Liver (tissue), 8 donors: ENCODE measurements at regions not wholly inside any gene's neighbourhood (a gene's known extent, or its start where the extent isn't known, plus 50 kb on each side); places are given as distances from the start of the nearest gene placed in this dataset.
"Not testable (repeated sequence)": the region's sequence is repeated elsewhere in the genome, so short reads cannot be mapped to it uniquely, and the experiment has no call there.

Experiments
- DNase-seq: peaks from one replicate; pipeline ENCODE4 v3.0.0-alpha.2; 2017; ENCODE audit warnings: low spot score
- H3K27ac ChIP-seq, 2 donors: one replicate each; pipeline ENCODE4 v1.7.0; 2013; ENCODE audit warnings: inconsistent platforms in 2 of 2, low read length in 2 of 2, control low read depth in 1 of 2, low read depth in 1 of 2, mild to moderate bottlenecking in 1 of 2
- H3K27me3 ChIP-seq, 4 donors: one replicate each; pipeline versions ENCODE4 v1.6.1 to v1.7.0; 2013; ENCODE audit warnings: low read length in 3 of 4, inconsistent platforms in 1 of 4, mild to moderate bottlenecking in 1 of 4, moderate library complexity in 1 of 4; ENCODE audit not compliant: control insufficient read depth in 4 of 4, insufficient read depth in 4 of 4
- H3K36me3 ChIP-seq, 4 donors: one replicate each; pipeline versions ENCODE4 v1.6.1 to v1.7.0; 2013; ENCODE audit warnings: low read length in 3 of 4, mild to moderate bottlenecking in 3 of 4, low read depth in 1 of 4, moderate library complexity in 1 of 4; ENCODE audit not compliant: control insufficient read depth in 4 of 4, insufficient read depth in 3 of 4
- H3K4me1 ChIP-seq, 4 donors: one replicate each; pipeline versions ENCODE4 v1.6.1 to v1.7.0; 2013; ENCODE audit warnings: low read length in 3 of 4, mild to moderate bottlenecking in 3 of 4, moderate library complexity in 1 of 4; ENCODE audit not compliant: control insufficient read depth in 4 of 4, insufficient read depth in 4 of 4
- H3K4me3 ChIP-seq, 3 donors: one replicate each; pipeline versions ENCODE4 v1.6.1 to v1.7.0; 2013; ENCODE audit warnings: low read length in 3 of 3, control low read depth in 1 of 3, low read depth in 1 of 3, mild to moderate bottlenecking in 1 of 3
- H3K9ac ChIP-seq, 2 donors: one replicate each; pipeline ENCODE4 v1.7.0; 2013; ENCODE audit warnings: low read length in 2 of 2, mild to moderate bottlenecking in 2 of 2, moderate library complexity in 2 of 2, control low read depth in 1 of 2, low read depth in 1 of 2
- H3K9me3 ChIP-seq, 4 donors: one replicate each; pipeline versions ENCODE4 v1.6.1 to v1.7.0; 2013; ENCODE audit warnings: low read length in 3 of 4; ENCODE audit not compliant: control insufficient read depth in 4 of 4
- FOXA1 ChIP-seq: IDR thresholded peaks from 2 replicates; pipeline ENCODE4 v1.6.1; 2016; ENCODE audit warnings: antibody characterized with exemption
- FOXA2 ChIP-seq: IDR thresholded peaks from 2 replicates; pipeline ENCODE4 v1.6.1; 2016; ENCODE audit warnings: antibody characterized with exemption
- GABPA ChIP-seq, 2 donors: IDR thresholded peaks in 1 of 2; conservative IDR thresholded peaks in 1 of 2; 2 replicates each; pipeline ENCODE4 v1.6.1; 2016; ENCODE audit warnings: antibody characterized with exemption in 2 of 2, mild to moderate bottlenecking in 1 of 2, moderate library complexity in 1 of 2
- HNF4A ChIP-seq, 2 donors: conservative IDR thresholded peaks; 2 replicates each; pipeline ENCODE4 v1.6.1; 2016; ENCODE audit warnings: antibody characterized with exemption in 2 of 2, mild to moderate bottlenecking in 2 of 2
- HNF4G ChIP-seq: IDR thresholded peaks from 2 replicates; pipeline ENCODE4 v1.6.1; 2016; ENCODE audit warnings: antibody characterized with exemption
- JUND ChIP-seq, 2 donors: IDR thresholded peaks; 2 replicates each; pipeline ENCODE4 v1.6.1; 2016; ENCODE audit warnings: antibody characterized with exemption in 2 of 2
- NR2F2 ChIP-seq: IDR thresholded peaks from 2 replicates; pipeline ENCODE4 v1.6.1; 2016; ENCODE audit warnings: antibody characterized with exemption
- RAD21 ChIP-seq, 2 donors: IDR thresholded peaks; 2 replicates each; pipeline ENCODE4 v1.6.1; 2016; ENCODE audit warnings: antibody characterized with exemption in 2 of 2, mild to moderate bottlenecking in 2 of 2
- RXRA ChIP-seq, 2 donors: IDR thresholded peaks; 2 replicates each; pipeline ENCODE4 v1.6.1; 2017 to 2018; ENCODE audit warnings: antibody characterized with exemption in 2 of 2, mild to moderate bottlenecking in 1 of 2
- SP1 ChIP-seq: IDR thresholded peaks from 2 replicates; pipeline ENCODE4 v1.6.1; 2018; ENCODE audit warnings: antibody characterized with exemption, mild to moderate bottlenecking
- TAF1 ChIP-seq: conservative IDR thresholded peaks from 2 replicates; pipeline ENCODE4 v1.6.1; 2016; ENCODE audit warnings: antibody characterized with exemption, mild to moderate bottlenecking
- YY1 ChIP-seq: IDR thresholded peaks from 2 replicates; pipeline ENCODE4 v1.6.1; 2016; ENCODE audit warnings: antibody characterized with exemption, mild to moderate bottlenecking
- WGBS: extraction: QIAGEN DNeasy Blood & Tissue Kit; methylation state at CpG from one replicate; pipeline ENCODE4 v1.1.7; 2013; 5-methylcytosine and 5-hydroxymethylcytosine counted together
- TF ChIP-seq, protein P1 (sequence below): IDR thresholded peaks from 2 replicates; pipeline ENCODE4 v1.6.1; 2016; ENCODE audit warnings: antibody characterized with exemption, mild to moderate bottlenecking
- TF ChIP-seq, protein P2 (sequence below): fragments of 150-350 bp; IDR thresholded peaks from 2 replicates; pipeline ENCODE4 v1.5.1; 2017; ENCODE audit warnings: improper control_type of control experiment, low read depth, low read length; ENCODE audit not compliant: missing input control
- TF ChIP-seq, protein P3 (sequence below): IDR thresholded peaks from 2 replicates; pipeline ENCODE4 v1.6.1; 2016; ENCODE audit warnings: antibody characterized with exemption
- TF ChIP-seq, protein P4 (sequence below): IDR thresholded peaks from 2 replicates; pipeline ENCODE4 v1.6.1; 2016; ENCODE audit warnings: antibody characterized with exemption
- TF ChIP-seq, protein P5 (sequence below): IDR thresholded peaks from 2 replicates; pipeline ENCODE4 v1.6.1; 2016; ENCODE audit warnings: antibody characterized with exemption
- donor health status: healthy.
- donor health status: healthy.
- donor health status: healthy.
- donor health status: healthy.
- donor health status: healthy.

DNA sequence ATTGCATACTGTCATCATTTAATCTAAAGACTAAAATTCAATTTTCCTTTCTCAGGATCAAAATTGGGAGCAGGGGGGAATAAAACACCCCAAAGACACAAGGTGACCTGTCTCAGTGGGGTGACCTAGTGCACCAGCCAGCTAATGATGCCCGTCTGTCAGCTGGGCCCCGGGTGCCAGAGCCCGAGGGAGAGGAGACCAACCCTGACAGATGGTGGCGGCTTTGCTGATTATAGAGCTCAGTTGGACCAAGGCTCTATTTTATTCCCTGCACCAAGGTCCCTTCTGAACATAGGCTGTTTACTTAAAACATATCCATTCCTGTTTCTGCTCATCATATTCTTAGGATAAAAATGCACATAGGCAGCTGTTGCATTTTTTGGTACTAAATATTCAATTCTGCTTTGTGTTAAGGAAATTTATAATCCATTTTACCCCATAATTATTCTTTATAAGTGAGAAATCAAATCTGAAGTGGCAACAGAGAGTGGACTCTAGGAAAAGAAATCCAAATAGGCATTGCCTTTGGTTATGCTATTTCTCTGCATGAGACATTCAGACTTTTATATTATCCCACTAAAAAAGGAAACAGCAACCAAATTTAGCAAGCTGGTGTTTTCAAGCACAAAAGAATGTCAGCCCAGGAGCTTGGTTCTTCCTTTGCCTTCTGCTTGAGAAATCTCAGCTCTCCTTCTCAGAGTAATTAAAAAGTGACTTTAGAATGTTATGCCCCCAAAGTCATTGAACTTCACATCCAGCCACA is 96.8 kb upstream of the IFNG-AS1 start:
- no peak overlapping the region for H3K4me3 ChIP-seq
- H3K9ac ChIP-seq = no peak overlapping the region
- no peak for DNase-seq
- no peaks in the 10 kb centered on the region for H3K27me3 ChIP-seq
- TF ChIP-seq RXRA (IDR thresholded peaks at IDR 0.05) = peak; percentile 48 to 50
- TF ChIP-seq, protein P1, sequence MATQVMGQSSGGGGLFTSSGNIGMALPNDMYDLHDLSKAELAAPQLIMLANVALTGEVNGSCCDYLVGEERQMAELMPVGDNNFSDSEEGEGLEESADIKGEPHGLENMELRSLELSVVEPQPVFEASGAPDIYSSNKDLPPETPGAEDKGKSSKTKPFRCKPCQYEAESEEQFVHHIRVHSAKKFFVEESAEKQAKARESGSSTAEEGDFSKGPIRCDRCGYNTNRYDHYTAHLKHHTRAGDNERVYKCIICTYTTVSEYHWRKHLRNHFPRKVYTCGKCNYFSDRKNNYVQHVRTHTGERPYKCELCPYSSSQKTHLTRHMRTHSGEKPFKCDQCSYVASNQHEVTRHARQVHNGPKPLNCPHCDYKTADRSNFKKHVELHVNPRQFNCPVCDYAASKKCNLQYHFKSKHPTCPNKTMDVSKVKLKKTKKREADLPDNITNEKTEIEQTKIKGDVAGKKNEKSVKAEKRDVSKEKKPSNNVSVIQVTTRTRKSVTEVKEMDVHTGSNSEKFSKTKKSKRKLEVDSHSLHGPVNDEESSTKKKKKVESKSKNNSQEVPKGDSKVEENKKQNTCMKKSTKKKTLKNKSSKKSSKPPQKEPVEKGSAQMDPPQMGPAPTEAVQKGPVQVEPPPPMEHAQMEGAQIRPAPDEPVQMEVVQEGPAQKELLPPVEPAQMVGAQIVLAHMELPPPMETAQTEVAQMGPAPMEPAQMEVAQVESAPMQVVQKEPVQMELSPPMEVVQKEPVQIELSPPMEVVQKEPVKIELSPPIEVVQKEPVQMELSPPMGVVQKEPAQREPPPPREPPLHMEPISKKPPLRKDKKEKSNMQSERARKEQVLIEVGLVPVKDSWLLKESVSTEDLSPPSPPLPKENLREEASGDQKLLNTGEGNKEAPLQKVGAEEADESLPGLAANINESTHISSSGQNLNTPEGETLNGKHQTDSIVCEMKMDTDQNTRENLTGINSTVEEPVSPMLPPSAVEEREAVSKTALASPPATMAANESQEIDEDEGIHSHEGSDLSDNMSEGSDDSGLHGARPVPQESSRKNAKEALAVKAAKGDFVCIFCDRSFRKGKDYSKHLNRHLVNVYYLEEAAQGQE = no peak
- WGBS = 74% methylated on average over 4 of the region's 4 CpGs
- no peak overlapping the region for H3K27ac ChIP-seq
- H3K4me1 ChIP-seq = no peaks in the 10 kb centered on the region
- H3K36me3 ChIP-seq = no peaks in the 10 kb centered on the region
- no peaks in the 10 kb centered on the region for H3K9me3 ChIP-seq

DNA sequence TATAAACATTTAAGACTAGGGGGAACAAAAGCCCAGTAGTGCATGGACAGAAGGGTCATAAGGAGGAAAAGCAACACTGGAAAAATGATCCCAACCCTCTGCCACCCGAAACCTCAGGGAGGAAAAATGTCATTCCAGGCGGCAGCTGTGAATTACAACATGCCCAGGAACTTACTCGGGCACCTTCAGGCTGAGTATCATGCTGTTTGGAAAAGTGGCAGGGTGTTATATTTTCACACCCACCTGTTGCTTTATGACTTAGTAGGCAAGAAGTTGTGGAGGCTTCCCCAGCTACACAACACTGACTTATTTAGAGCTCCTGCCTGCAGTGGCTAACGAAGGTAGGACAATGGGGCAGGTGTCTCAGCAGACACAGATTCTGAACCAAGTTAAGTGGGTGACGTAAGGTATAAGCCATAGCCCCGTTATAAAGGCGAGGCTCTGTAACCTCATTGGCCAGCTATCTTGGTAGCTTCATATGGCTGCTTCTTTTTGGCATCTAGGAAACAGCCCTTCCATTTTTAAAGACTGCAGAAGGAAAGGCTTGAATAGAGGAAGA is 96.1 kb upstream of the IFNG-AS1 start:
- Histone ChIP-seq H3K36me3 (no peaks in the 10 kb centered on the region), H3K27me3 (no peaks in the 10 kb centered on the region), H3K4me1 (no peaks in the 10 kb centered on the region), H3K9me3 (no peaks in the 10 kb centered on the region), H3K27ac (no peak overlapping the region), H3K9ac (no peak overlapping the region), H3K4me3 (no peak overlapping the region)
- DNase-seq = no peak
- TF ChIP-seq, protein P2, sequence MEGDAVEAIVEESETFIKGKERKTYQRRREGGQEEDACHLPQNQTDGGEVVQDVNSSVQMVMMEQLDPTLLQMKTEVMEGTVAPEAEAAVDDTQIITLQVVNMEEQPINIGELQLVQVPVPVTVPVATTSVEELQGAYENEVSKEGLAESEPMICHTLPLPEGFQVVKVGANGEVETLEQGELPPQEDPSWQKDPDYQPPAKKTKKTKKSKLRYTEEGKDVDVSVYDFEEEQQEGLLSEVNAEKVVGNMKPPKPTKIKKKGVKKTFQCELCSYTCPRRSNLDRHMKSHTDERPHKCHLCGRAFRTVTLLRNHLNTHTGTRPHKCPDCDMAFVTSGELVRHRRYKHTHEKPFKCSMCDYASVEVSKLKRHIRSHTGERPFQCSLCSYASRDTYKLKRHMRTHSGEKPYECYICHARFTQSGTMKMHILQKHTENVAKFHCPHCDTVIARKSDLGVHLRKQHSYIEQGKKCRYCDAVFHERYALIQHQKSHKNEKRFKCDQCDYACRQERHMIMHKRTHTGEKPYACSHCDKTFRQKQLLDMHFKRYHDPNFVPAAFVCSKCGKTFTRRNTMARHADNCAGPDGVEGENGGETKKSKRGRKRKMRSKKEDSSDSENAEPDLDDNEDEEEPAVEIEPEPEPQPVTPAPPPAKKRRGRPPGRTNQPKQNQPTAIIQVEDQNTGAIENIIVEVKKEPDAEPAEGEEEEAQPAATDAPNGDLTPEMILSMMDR = no peak
- TF ChIP-seq FOXA2 = no peak
- TF ChIP-seq TAF1 = no peak
- TF ChIP-seq NR2F2 = no peak
- TF ChIP-seq, protein P3, sequence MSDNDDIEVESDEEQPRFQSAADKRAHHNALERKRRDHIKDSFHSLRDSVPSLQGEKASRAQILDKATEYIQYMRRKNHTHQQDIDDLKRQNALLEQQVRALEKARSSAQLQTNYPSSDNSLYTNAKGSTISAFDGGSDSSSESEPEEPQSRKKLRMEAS = no peak
- TF ChIP-seq, protein P4, sequence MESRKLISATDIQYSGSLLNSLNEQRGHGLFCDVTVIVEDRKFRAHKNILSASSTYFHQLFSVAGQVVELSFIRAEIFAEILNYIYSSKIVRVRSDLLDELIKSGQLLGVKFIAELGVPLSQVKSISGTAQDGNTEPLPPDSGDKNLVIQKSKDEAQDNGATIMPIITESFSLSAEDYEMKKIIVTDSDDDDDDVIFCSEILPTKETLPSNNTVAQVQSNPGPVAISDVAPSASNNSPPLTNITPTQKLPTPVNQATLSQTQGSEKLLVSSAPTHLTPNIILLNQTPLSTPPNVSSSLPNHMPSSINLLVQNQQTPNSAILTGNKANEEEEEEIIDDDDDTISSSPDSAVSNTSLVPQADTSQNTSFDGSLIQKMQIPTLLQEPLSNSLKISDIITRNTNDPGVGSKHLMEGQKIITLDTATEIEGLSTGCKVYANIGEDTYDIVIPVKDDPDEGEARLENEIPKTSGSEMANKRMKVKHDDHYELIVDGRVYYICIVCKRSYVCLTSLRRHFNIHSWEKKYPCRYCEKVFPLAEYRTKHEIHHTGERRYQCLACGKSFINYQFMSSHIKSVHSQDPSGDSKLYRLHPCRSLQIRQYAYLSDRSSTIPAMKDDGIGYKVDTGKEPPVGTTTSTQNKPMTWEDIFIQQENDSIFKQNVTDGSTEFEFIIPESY = no peak
- TF ChIP-seq HNF4A (conservative IDR thresholded peaks at IDR 0.05) = no peak
- no peak for TF ChIP-seq RAD21 (IDR thresholded peaks at IDR 0.05)
- no peak for TF ChIP-seq YY1
- TF ChIP-seq, protein P5, sequence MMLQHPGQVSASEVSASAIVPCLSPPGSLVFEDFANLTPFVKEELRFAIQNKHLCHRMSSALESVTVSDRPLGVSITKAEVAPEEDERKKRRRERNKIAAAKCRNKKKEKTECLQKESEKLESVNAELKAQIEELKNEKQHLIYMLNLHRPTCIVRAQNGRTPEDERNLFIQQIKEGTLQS = no peak
- TF ChIP-seq, protein P1 = no peak
- TF ChIP-seq GABPA (IDR thresholded peaks at IDR 0.05 in 1 of 2, conservative IDR thresholded peaks at IDR 0.05 in 1 of 2) = no peak
- no peak for TF ChIP-seq FOXA1
- TF ChIP-seq HNF4G = no peak
- no peak for TF ChIP-seq JUND (IDR thresholded peaks at IDR 0.05)
- TF ChIP-seq SP1 = no peak
- 57% methylated on average over 7 of the region's 7 CpGs for WGBS

DNA sequence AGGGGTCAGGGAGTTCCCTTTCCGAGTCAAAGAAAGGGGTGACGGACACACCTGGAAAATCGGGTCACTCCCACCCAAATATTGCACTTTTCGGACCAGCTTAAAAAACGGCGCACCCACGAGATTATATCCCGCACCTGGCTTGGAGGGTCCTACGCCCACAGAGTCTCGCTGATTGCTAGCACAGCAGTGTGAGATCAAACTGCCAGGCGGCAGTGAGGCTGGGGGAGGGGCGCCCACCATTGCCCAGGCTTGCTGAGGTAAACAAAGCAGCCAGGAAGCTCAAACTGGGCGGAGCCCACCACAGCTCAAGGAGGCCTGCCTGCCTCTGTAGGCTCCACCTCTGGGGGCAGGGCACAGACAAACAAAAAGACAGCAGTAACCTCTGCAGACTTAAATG is 88.8 kb upstream of the IFNG-AS1 start:
- H3K27me3 ChIP-seq = not testable (repeated sequence)
- 81% methylated on average over 13 of the region's 13 CpGs for WGBS

More for the DNA sequence above, 88.8 kb upstream of the IFNG-AS1 start:
- H3K9me3 ChIP-seq, H3K27ac ChIP-seq, H3K4me1 ChIP-seq, H3K36me3 ChIP-seq, H3K9ac ChIP-seq, DNase-seq, H3K4me3 ChIP-seq: not testable (repeated sequence)
